Esophagus squamous epithelium (tissue), 5 donors: ENCODE measurements at regions not wholly inside any gene's neighbourhood (a gene's known extent, or its start where the extent isn't known, plus 50 kb on each side); places are given as distances from the start of the nearest gene placed in this dataset.

Experiments used
- DNase-seq: peaks from one replicate; lab custom pipeline; 2025; lab: John Stamatoyannopoulos, UW
- H3K27ac ChIP-seq, 4 donors: fragments of 200-600 bp; sonication (generic); one replicate each; pipeline ENCODE4 v1.5.1; 2016 to 2019; ENCODE audit warnings: mild to moderate bottlenecking in 1 of 4
- H3K27me3 ChIP-seq, 4 donors: fragments of 200-600 bp; sonication (generic); 1 replicate in 3 of 4; 2 replicates in 1 of 4; pipeline versions ENCODE4 v1.5.1 to v1.6.0; 2017 to 2021; ENCODE audit warnings: antibody characterized with exemption in 1 of 4
- H3K36me3 ChIP-seq, 3 donors: fragments of 200-600 bp; sonication (generic); one replicate each; pipeline ENCODE4 v1.5.1; 2016 to 2019
- H3K4me1 ChIP-seq, 3 donors: fragments of 200-600 bp; sonication (generic); one replicate each; pipeline ENCODE4 v1.5.1; 2017 to 2019
- H3K4me3 ChIP-seq, 4 donors: fragments of 200-600 bp; sonication (generic); 1 replicate in 3 of 4; 2 replicates in 1 of 4; pipeline ENCODE4 v1.5.1; 2016 to 2019; ENCODE audit warnings: mild to moderate bottlenecking in 2 of 4, moderate library complexity in 1 of 4
- H3K9me3 ChIP-seq, 3 donors: fragments of 200-600 bp; sonication (generic); one replicate each; pipeline ENCODE4 v1.5.1; 2016 to 2019
- CTCF ChIP-seq, 6 experiments: fragments of 450-650 bp in 4 of 6; fragments of 200-600 bp in 2 of 6; sonication (generic) in 2 of 6; IDR thresholded peaks; one replicate each; pipeline ENCODE4 v1.5.1; 2016 to 2019; ENCODE audit warnings: antibody characterized with exemption in 6 of 6, mild to moderate bottlenecking in 4 of 6, moderate library complexity in 4 of 6
- POLR2A ChIP-seq, 4 donors: fragments of 450-650 bp; IDR thresholded peaks; one replicate each; pipeline ENCODE4 v1.6.1; 2017; ENCODE audit warnings: antibody characterized with exemption in 4 of 4, mild to moderate bottlenecking in 4 of 4, moderate library complexity in 3 of 4
- WGBS, 2 donors: methylation state at CpG; one replicate each; pipeline ENCODE4 v1.1.5; 2018; 5-methylcytosine and 5-hydroxymethylcytosine counted together
- intact Hi-C: fragments of 100-400 bp; cut with DNase I; formaldehyde crosslinking; loops from one replicate; pipeline ENCODE4 v1.15.0; 2022
- donor health status: DM: yes; HTN: yes; CAD: no.

DNA sequence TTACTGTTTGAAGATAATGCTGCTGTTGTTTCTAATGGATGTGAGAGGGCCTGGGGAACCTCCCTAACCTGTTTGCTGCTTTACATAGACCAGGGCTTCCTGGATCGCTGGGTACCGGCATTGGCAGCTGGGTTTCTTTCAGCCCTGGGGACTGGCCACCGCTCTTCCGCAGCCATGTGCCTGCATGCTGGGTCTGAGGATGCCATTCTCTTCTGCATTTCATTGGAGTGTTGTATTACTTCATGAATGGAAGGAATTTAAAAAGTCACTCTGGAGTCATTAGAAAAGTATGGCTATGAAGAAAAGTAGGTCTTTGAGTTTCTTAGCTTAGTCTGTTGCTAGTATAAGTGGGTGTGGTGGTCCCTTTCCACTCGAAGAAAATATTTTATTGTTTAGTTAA lies 107.3 kb upstream of the MGAT5 start:
- H3K4me1 ChIP-seq = peaks cover 0 to 21% (median 0%) of the 10 kb centered on the region in 3 donors
- DNase-seq = no peak
- 75 to 84% methylated on average over 5 of the region's 5 CpGs for WGBS, 2 donors
- no peak overlapping the region for H3K4me3 ChIP-seq
- H3K27ac ChIP-seq = no peak overlapping the region
- peaks cover 0 to 10% (median 0%) of the 10 kb centered on the region in 3 donors for H3K36me3 ChIP-seq
- intact Hi-C loops = no loop called here
- no peaks in the 10 kb centered on the region for H3K9me3 ChIP-seq
- H3K27me3 ChIP-seq = no peaks in the 10 kb centered on the region
- TF ChIP-seq CTCF (IDR thresholded peaks at IDR 0.05) (no peak), POLR2A (IDR thresholded peaks at IDR 0.05) (no peak)

- Histone ChIP-seq H3K27ac (no peak overlapping the region), H3K36me3 (peaks cover 0 to 17% (median 0%) of the 10 kb centered on the region in 3 donors), H3K9me3 (no peaks in the 10 kb centered on the region), H3K4me3 (no peak overlapping the region), H3K4me1 (peaks cover 0 to 9% (median 0%) of the 10 kb centered on the region in 3 donors), H3K27me3 (no peaks in the 10 kb centered on the region)
- TF ChIP-seq POLR2A (IDR thresholded peaks at IDR 0.05) (no peak), CTCF (IDR thresholded peaks at IDR 0.05) (no peak)
- intact Hi-C loops = no loop called here
- 88 to 90% methylated on average over 2 of the region's 2 CpGs for WGBS, 2 donors
- DNase-seq = no peak
These were observed 105.7 kb upstream of the MGAT5 start for GRCh38 chr2:134148172-134148571.

DNA sequence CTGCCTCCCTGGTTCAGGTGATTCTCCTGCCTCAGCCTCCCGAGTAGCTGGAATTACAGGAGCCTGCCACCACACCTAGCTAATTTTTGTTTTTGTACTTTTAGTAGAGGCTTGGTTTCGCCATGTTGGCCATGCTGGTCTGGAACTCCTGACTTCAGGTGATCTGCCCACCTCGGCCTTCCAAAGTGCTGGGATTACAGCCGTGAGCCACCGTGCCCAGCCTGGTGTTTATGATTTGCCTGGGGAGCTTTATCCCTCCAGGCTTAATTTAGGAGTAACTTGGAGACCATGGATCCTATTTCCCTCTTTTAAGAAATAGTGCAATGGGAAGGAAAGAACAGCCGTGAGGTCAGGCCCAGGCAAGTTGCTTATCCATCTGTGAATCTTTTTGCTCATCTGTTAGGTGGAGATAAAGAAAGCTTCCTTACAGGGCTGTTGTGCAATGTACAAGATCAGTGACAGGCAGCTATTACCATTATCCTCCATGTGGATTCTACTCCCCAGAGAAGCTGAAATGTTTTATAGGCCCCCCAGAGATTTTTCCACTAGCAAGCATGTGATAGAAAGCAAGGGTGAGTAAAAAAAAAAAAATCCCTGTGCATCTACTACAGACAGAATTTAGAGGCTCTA lies 104.9 kb upstream of the MGAT5 start:
- intact Hi-C loops = no loop called here
- no peak for DNase-seq
- Histone ChIP-seq H3K36me3 (peaks cover 0 to 17% (median 0%) of the 10 kb centered on the region in 3 donors), H3K4me1 (peaks cover 0 to 12% (median 1%) of the 10 kb centered on the region in 3 donors), H3K9me3 (no peaks in the 10 kb centered on the region), H3K4me3 (no peak overlapping the region), H3K27ac (no peak overlapping the region), H3K27me3 (no peaks in the 10 kb centered on the region)
- TF ChIP-seq CTCF (IDR thresholded peaks at IDR 0.05) (no peak), POLR2A (IDR thresholded peaks at IDR 0.05) (no peak)
- 79 to 81% methylated on average over 3 to 4 of the region's 6 CpGs for WGBS, 2 donors

DNA sequence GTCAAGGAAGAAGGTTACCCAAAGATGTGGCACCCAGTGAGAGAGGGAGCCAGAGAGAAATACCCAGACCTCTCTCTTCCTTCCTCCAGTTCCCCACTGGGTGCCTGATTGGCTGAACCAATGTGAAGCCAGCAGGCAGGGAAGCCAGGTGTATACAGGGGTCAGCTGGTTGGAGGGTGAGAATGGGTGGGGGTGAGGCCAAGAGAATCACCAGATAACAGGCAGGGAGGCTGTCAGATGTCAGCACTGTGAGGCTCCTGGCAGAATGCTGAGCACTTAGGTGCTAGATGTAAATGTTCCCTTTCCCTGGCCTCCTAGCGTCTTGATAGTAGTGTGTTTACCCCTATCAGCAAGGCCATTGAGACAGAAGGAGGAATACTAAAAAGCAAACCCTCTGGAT lies 104.0 kb upstream of the MGAT5 start:
- Histone ChIP-seq H3K4me3 (no peak overlapping the region), H3K27ac (no peak overlapping the region), H3K36me3 (peaks cover 0 to 17% (median 0%) of the 10 kb centered on the region in 3 donors), H3K27me3 (no peaks in the 10 kb centered on the region), H3K9me3 (no peaks in the 10 kb centered on the region), H3K4me1 (peaks cover 0 to 21% (median 5%) of the 10 kb centered on the region in 3 donors)
- TF ChIP-seq CTCF (IDR thresholded peaks at IDR 0.05) (no peak), POLR2A (IDR thresholded peaks at IDR 0.05) (no peak)
- DNase-seq = no peak
- intact Hi-C loops = no loop called here
- WGBS, 2 donors = 25 to 88% methylated on average over 1 of the region's 1 CpG

- H3K9me3 ChIP-seq = no peaks in the 10 kb centered on the region
- DNase-seq = no peak
- H3K27me3 ChIP-seq = no peaks in the 10 kb centered on the region
- peaks cover 0 to 25% (median 5%) of the 10 kb centered on the region in 3 donors for H3K4me1 ChIP-seq
- no peak overlapping the region for H3K27ac ChIP-seq
- TF ChIP-seq CTCF (IDR thresholded peaks at IDR 0.05) = no peak
- TF ChIP-seq POLR2A (IDR thresholded peaks at IDR 0.05) = no peak
- intact Hi-C loops = no loop called here
- 86 to 92% methylated on average over 1 to 3 of the region's 3 CpGs for WGBS, 2 donors
- peaks cover 0 to 21% (median 0%) of the 10 kb centered on the region in 3 donors for H3K36me3 ChIP-seq
- H3K4me3 ChIP-seq = no peak overlapping the region
These were observed 103.1 kb upstream of the MGAT5 start for GRCh38 chr2:134150760-134151159.
